ENCODE measurements at regions not wholly inside any gene's neighbourhood (a gene's known extent, or its start where the extent isn't known, plus 50 kb on each side); places are given as distances from the start of the nearest gene placed in this dataset.

DNA sequence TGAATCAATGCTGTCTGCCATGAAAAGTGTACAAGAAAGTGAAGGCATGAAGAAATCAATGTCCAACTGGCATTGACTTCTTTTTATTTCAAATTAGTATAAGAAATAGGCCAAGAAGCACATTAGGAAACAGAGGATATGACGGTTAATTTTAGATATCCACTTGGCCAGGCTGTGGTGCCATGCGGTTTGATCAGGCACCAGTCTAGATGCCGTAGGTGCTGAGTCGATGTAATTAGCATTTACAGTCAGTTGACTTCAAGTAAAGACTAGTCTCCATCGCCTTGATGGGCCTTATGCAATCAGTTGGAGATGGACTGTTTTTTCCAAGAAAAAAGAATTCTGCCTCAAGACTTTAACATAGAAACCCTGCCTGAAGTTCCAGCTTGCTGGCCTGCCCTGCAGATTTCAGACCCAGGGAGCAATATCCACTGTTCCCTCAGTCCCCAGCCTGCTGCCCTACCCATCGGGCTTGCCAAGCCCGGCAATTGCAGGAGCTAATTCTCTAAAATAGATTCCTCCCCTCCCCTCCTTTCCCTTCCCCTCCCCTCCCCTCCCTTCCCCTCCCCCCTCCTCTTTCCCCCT is 120.5 kb upstream of the PEG3 start:
- TF ChIP-seq CTCF (conservative IDR thresholded peaks at IDR 0.05 in 1 of 2, IDR thresholded peaks at IDR 0.05 in 1 of 2; ENCODE audit: extremely low read depth in 1 of 2, insufficient read depth in 1 of 2, low read depth in 1 of 2, low read length in 2 of 2) (no peak), EZH2 (IDR thresholded peaks at IDR 0.05; ENCODE audit: borderline replicate concordance, low read length) (no peak)
